IMR-90 (cell line): ENCODE measurements at regions not wholly inside any gene's neighbourhood (a gene's known extent, or its start where the extent isn't known, plus 50 kb on each side); places are given as distances from the start of the nearest gene placed in this dataset.
A peak's percentile ranks its signal among the peaks of the same experiment; 100 is the strongest.

ENCODE experiments used
- ATAC-seq: fragments of 200-7000 bp; cut with Tn5 transposase; 2 replicates; pipeline ENCODE4 v1.9.1; 2020; ENCODE audit warnings: low read depth, mild to moderate bottlenecking, moderate library complexity
- BruUV-seq: library from RNA; stranded (reverse); fragments of 400-500 nt; replicated peaks from 2 replicates; lab custom pipeline; 2021; lab: Mats Ljungman, UMichigan
- CTCF ChIA-PET: fragments of 300-600 bp; formaldehyde crosslinking; extraction: SDS; loops from one replicate; lab custom pipeline; 2021; ENCODE audit warnings: antibody characterized with exemption; lab: Yijun Ruan, JAX
- POLR2A ChIA-PET: fragments of 300-600 bp; sonication (Branson Sonifier 250); formaldehyde crosslinking; loops from one replicate; lab custom pipeline; 2022; ENCODE audit warnings: antibody characterized with exemption; ENCODE audit not compliant: unreplicated experiment; lab: Charles Lee
- DNase-seq: peaks from one replicate; pipeline ENCODE4 v3.0.0; 2013
- H2AFZ ChIP-seq: replicated peaks from 2 replicates; pipeline ENCODE3; 2013; ENCODE audit warnings: low read length, mild to moderate bottlenecking; ENCODE audit not compliant: poor library complexity
- H2AK5ac ChIP-seq: 2 replicates; pipeline ENCODE4 v1.6.1; 2013; ENCODE audit warnings: low read depth, low read length, inconsistent platforms
- H2AK9ac ChIP-seq: replicated peaks from 2 replicates; pipeline ENCODE3; 2013; ENCODE audit warnings: mild to moderate bottlenecking, low read depth, low read length, moderate library complexity; ENCODE audit not compliant: poor library complexity
- H2BK120ac ChIP-seq: 2 replicates; pipeline ENCODE4 v1.6.1; 2013; ENCODE audit warnings: low read depth, low read length, inconsistent platforms
- H2BK15ac ChIP-seq: 3 replicates; pipeline ENCODE4 v1.6.1; 2013; ENCODE audit warnings: low read depth, low read length, inconsistent platforms
- H2BK20ac ChIP-seq: 2 replicates; pipeline ENCODE4 v1.6.1; 2013; ENCODE audit warnings: low read depth, mild to moderate bottlenecking, inconsistent platforms, low read length, moderate library complexity
- H2BK5ac ChIP-seq: 2 replicates; pipeline ENCODE4 v1.6.1; 2013; ENCODE audit warnings: mild to moderate bottlenecking, low read depth, low read length, inconsistent platforms; ENCODE audit not compliant: poor library complexity, severe bottlenecking
- H3K14ac ChIP-seq: replicated peaks from 2 replicates; pipeline ENCODE4 v1.6.1; 2013; ENCODE audit warnings: low read depth, low read length, inconsistent platforms
- H3K18ac ChIP-seq: 2 replicates; pipeline ENCODE4 v1.6.1; 2013; ENCODE audit warnings: low read depth, low read length, control low read depth
- H3K23ac ChIP-seq: 2 replicates; pipeline ENCODE4 v1.6.1; 2013; ENCODE audit warnings: low read depth, low read length, inconsistent platforms
- H3K27ac ChIP-seq: 2 replicates; pipeline ENCODE4 v1.5.1; 2013; ENCODE audit warnings: mild to moderate bottlenecking, control low read depth, low read length; ENCODE audit not compliant: insufficient read depth
- H3K27me3 ChIP-seq: 2 replicates; pipeline ENCODE4 v1.6.1; 2013; ENCODE audit warnings: low read length; ENCODE audit not compliant: control insufficient read depth, insufficient read depth
- H3K36me3 ChIP-seq: 2 replicates; pipeline ENCODE4 v1.6.1; 2013; ENCODE audit warnings: low read length, mixed read lengths; ENCODE audit not compliant: control insufficient read depth, insufficient read depth
- H3K4ac ChIP-seq: 2 replicates; pipeline ENCODE4 v1.6.1; 2013; ENCODE audit warnings: low read depth, low read length, inconsistent platforms
- H3K4me1 ChIP-seq: 2 replicates; pipeline ENCODE4 v1.6.1; 2013; ENCODE audit warnings: low read length, mixed read lengths; ENCODE audit not compliant: control insufficient read depth, insufficient read depth
- H3K4me2 ChIP-seq: 2 replicates; pipeline ENCODE4 v1.6.1; 2013; ENCODE audit warnings: low read depth, mild to moderate bottlenecking, control low read depth, low read length, moderate library complexity
- H3K4me3 ChIP-seq: 2 replicates; pipeline ENCODE4 v1.5.1; 2013; ENCODE audit warnings: low read depth, mild to moderate bottlenecking, control low read depth, low read length, moderate library complexity; ENCODE audit not compliant: insufficient read depth
- H3K56ac ChIP-seq: 2 replicates; pipeline ENCODE4 v1.6.1; 2013; ENCODE audit warnings: low read length, inconsistent platforms; ENCODE audit not compliant: insufficient read depth; ENCODE audit errors: extremely low read depth
- H3K79me1 ChIP-seq, 2 experiments: 2 replicates each; pipeline ENCODE4 v1.6.1; 2013; ENCODE audit warnings: low read length in 2 of 2, inconsistent platforms in 1 of 2, low read depth in 1 of 2
- H3K9ac ChIP-seq: 2 replicates; pipeline ENCODE4 v1.6.1; 2013; ENCODE audit warnings: low read depth, low read length, control low read depth
- H3K9me1 ChIP-seq: 2 replicates; pipeline ENCODE4 v1.6.1; 2013; ENCODE audit warnings: low read length, inconsistent platforms; ENCODE audit not compliant: insufficient read depth
- H3K9me3 ChIP-seq: 2 replicates; pipeline ENCODE4 v1.6.1; 2013; ENCODE audit warnings: low read length; ENCODE audit not compliant: control insufficient read depth, insufficient read depth
- H4K20me1 ChIP-seq: 2 replicates; pipeline ENCODE4 v1.6.1; 2013; ENCODE audit warnings: low read length, inconsistent platforms; ENCODE audit not compliant: insufficient read depth
- H4K5ac ChIP-seq: 2 replicates; pipeline ENCODE4 v1.6.1; 2013; ENCODE audit warnings: mild to moderate bottlenecking, low read depth, low read length, control low read depth
- H4K8ac ChIP-seq, 2 experiments: 2 replicates each; pipeline ENCODE4 v1.6.1; 2013; ENCODE audit warnings: low read depth in 2 of 2, low read length in 2 of 2, control low read depth in 1 of 2, inconsistent platforms in 1 of 2
- H4K91ac ChIP-seq: 2 replicates; pipeline ENCODE4 v1.6.1; 2013; ENCODE audit warnings: low read depth, low read length, inconsistent platforms; ENCODE audit not compliant: insufficient read depth
- CEBPB ChIP-seq: IDR thresholded peaks from 2 replicates; pipeline ENCODE4 v1.6.1; 2012; ENCODE audit warnings: low read depth, low read length, improper control_type of control experiment
- CHD1 ChIP-seq: IDR thresholded peaks from 2 replicates; pipeline ENCODE4 v1.6.1; 2012; ENCODE audit warnings: low read depth, low read length, improper control_type of control experiment
- CTCF ChIP-seq: conservative IDR thresholded peaks from 2 replicates; pipeline ENCODE4 v1.5.1; 2012; ENCODE audit warnings: mild to moderate bottlenecking, low read depth, low read length, improper control_type of control experiment
- ELK1 ChIP-seq: fragments of 150-350 bp; IDR thresholded peaks from 2 replicates; pipeline ENCODE4 v1.6.1; 2016; ENCODE audit warnings: low read depth, mild to moderate bottlenecking, low read length, moderate library complexity, borderline replicate concordance
- NFE2L2 ChIP-seq: fragments of 150-350 bp; IDR thresholded peaks from 2 replicates; pipeline ENCODE4 v1.6.1; 2016; ENCODE audit warnings: low read depth, mild to moderate bottlenecking, low read length
- POLR2A ChIP-seq: IDR thresholded peaks from 2 replicates; pipeline ENCODE4 v1.6.1; 2012; ENCODE audit warnings: mild to moderate bottlenecking, low read depth, low read length
- WGBS, 2 experiments: methylation state at CpG; one replicate each; pipeline versions ENCODE4 v1.1.5 to v1.1.7; 2013; ENCODE audit warnings: missing lambda C conversion rate in 2 of 2; ENCODE audit not compliant: insufficient read length in 1 of 2; ENCODE audit errors: extremely low coverage in 2 of 2; 5-methylcytosine and 5-hydroxymethylcytosine counted together
- dilution Hi-C: fragments of 300-500 bp; cut with HindIII; formaldehyde crosslinking; loops from one replicate; pipeline ENCODE4 v1.14.3; 2018; ENCODE audit warnings: low sequenced_read_pairs; ENCODE audit not compliant: unreplicated experiment
- in situ Hi-C: fragments of 300-500 bp; cut with MboI; formaldehyde crosslinking; loops from 3 replicates; pipeline ENCODE4 v1.14.3; 2019; ENCODE audit warnings: low sequenced_read_pairs, inconsistent platforms, mixed read lengths
- intact Hi-C: fragments of 100-400 bp; cut with micrococcal nuclease; formaldehyde crosslinking; loops from 2 replicates; pipeline ENCODE4 v1.10.0; 2022

GRCh38 chr14:83975435-83975834, 1554.5 kb upstream of the FLRT2 start:
- Histone ChIP-seq H3K9ac (no peak overlapping the region), H2AK5ac (no peak overlapping the region), H3K4me2 (no peak overlapping the region), H4K20me1 (no peaks in the 10 kb centered on the region), H4K8ac (no peak overlapping the region), H3K79me1 (no peaks in the 10 kb centered on the region), H3K9me3 (no peaks in the 10 kb centered on the region), H3K23ac (no peak overlapping the region), H2BK20ac (no peak overlapping the region), H2AFZ (no peak overlapping the region), H3K27me3 (no peaks in the 10 kb centered on the region), H3K4ac (no peak overlapping the region), H2AK9ac (no peak overlapping the region), H4K5ac (no peak overlapping the region), H3K18ac (peak overlapping the region; percentile 29; the same call in 1 of the 2 replicates), H2BK15ac (no peak overlapping the region), H2BK120ac (0 out of 2 replicates have a peak overlapping the region, but pooled peaks have one; percentile 20), H3K9me1 (no peaks in the 10 kb centered on the region), H3K36me3 (no peaks in the 10 kb centered on the region), H3K14ac (no peak overlapping the region), H3K4me3 (no peak overlapping the region), H2BK5ac (no peak overlapping the region), H4K91ac (no peak overlapping the region), H3K4me1 (peaks cover 8% of the 10 kb centered on the region), H3K56ac (no peak overlapping the region), H3K27ac (peak overlapping the region; percentile 37; the same call in 1 of the 2 replicates)
- DNase-seq (no peak), ATAC-seq (peak; percentile 54)
- POLR2A ChIA-PET = no interaction called here
- no CpG with 5 or more reads among the region's 2 CpGs for WGBS, 2 experiments
- intact Hi-C loops = no loop called here
- dilution Hi-C loops = no loop called here
- TF ChIP-seq NFE2L2 (no peak), ELK1 (no peak), CTCF (no peak), POLR2A (no peak), CHD1 (no peak), CEBPB (no peak)
- BruUV-seq = no TSS peak
- CTCF ChIA-PET = no interaction called here
- in situ Hi-C loops = no loop called here
